Skin epidermis (tissue), 12 donors: ENCODE measurements at regions not wholly inside any gene's neighbourhood (a gene's known extent, or its start where the extent isn't known, plus 50 kb on each side); places are given as distances from the start of the nearest gene placed in this dataset.

Experiments
- H3K27ac ChIP-seq, 21 experiments: fragments of 200-600 bp; sonication (generic) in 11 of 21; one replicate each; pipeline ENCODE4 v1.5.0; 2020; ENCODE audit warnings: mild to moderate bottlenecking in 3 of 21, inconsistent platforms in 2 of 21, moderate library complexity in 2 of 21
- H3K4me3 ChIP-seq, 7 experiments: fragments of 200-600 bp; sonication (generic) in 2 of 7; one replicate each; pipeline ENCODE4 v1.5.0; 2020; ENCODE audit warnings: inconsistent platforms in 2 of 7, mild to moderate bottlenecking in 2 of 7, moderate library complexity in 1 of 7

DNA sequence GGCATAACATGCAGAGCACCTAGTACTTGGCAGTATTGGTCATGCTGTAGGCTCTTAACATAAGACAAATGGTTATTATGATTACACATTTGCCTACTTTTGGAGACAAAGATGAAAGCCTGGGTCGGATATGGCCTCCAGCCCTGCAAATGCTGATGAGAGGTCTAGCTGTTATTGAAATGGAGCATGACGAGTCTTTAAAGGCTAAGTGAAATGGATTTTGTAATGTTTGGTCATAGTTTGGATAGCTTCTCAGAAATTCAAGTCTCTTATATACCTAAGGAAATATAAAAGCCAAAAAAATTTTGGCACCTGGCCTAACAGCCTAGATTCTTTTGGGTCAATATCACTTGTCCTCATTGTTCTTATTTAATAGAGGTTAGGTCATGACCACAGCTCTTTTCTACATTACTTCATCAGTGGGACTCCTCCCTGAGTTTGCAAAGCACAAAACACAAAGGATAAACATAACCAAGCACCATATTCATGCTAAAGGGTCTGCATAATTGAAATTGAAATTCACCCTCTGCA lies 69.2 kb upstream of the WLS start:
- no peak overlapping the region for H3K27ac ChIP-seq
- no peak overlapping the region for H3K4me3 ChIP-seq

DNA sequence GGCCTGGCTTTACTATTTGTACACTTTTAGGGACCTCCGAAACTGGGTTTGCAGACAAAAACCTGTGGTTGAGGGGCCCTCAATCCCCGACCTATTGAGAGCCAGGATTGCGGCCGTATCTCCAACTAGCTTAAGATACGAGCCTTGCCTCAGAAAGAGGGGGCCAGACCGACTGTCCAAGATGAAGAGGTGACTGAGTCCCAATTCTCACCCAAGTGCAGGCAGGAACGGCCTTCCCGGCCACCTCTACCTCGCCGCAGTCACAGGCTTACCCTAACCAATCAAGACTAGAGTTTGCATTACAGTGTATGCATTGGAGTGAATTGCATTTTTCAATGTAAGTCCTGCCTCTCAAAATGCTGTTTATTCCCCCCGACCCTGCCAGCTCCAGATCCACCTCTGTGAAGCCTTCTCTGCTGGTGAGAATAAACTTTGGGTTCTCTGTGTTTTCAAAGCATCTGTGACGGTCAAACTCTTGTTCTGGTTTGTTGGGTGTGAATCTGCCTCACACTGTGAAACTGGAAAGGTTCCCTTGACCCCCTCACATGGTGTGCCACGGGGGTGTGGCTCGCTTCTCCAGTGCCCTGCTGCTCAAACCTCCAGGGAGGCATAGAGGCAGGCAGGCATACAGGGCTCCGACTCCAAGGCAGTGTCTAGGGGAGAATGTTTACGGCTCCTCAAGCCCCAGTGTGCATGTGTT lies 62.2 kb upstream of the WLS start:
- Histone ChIP-seq H3K27ac (no peak overlapping the region), H3K4me3 (no peak overlapping the region)

DNA sequence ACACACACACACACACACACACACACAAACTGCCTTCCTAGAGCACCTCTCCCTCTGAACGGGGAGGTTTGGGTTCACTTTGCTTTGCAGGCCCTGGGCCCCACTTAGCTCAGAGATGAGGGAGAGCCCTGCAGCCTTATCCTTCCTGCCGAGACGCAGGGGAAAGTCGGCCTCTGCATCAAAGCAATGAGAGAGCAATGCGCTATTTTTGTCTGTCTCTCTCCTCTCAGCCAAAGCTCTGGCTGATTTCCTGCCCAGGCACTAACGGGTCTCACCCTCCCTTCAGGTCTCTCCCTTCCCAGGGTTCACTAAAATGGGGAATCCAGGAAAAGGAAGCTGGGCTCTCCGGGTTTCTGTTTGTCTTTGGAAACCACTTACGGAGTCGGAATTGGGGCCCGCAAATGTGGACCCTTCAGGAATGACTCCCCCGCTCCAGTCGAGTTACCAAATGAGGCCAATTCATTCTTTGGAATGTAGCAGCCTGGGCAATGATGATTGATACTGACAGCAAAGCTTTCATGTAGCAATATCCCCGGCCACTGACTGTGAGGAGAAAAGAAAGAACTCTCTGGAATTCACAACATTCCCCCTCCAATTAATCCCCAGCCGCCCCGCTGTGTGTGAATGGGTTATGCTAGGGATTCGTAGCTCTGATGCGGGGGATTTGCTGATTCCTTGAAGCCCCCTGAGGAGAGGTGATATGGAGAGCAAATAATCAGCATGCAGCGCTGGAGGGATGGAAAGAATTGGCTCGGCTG lies 61.5 kb upstream of the WLS start:
- no peak overlapping the region for H3K27ac ChIP-seq

DNA sequence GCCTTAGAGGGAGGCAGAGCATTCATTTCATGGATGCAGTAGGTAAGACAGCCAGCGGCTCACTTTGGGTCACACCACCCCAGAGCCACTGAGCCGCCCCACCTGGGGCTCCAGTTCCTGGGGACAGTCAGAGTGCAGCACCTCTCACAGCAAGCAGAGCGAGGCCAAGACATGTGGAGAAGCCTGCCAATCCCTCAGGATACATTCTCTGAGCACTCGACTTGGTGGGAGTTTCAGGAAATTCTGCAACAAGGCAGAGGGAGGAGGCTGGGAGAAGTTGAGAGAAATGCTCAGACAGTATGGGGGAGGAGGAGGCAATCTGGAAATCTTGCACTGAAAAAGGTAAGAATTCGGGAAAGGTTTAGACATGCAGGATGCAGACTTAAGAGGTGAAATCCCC lies 60.8 kb upstream of the WLS start:
- Histone ChIP-seq H3K27ac (peak overlapping the region in 1 of 21 experiments; percentile 18), H3K4me3 (no peak overlapping the region)

More for the DNA sequence above, 61.5 kb upstream of the WLS start:
- H3K4me3 ChIP-seq: no peak overlapping the region

DNA sequence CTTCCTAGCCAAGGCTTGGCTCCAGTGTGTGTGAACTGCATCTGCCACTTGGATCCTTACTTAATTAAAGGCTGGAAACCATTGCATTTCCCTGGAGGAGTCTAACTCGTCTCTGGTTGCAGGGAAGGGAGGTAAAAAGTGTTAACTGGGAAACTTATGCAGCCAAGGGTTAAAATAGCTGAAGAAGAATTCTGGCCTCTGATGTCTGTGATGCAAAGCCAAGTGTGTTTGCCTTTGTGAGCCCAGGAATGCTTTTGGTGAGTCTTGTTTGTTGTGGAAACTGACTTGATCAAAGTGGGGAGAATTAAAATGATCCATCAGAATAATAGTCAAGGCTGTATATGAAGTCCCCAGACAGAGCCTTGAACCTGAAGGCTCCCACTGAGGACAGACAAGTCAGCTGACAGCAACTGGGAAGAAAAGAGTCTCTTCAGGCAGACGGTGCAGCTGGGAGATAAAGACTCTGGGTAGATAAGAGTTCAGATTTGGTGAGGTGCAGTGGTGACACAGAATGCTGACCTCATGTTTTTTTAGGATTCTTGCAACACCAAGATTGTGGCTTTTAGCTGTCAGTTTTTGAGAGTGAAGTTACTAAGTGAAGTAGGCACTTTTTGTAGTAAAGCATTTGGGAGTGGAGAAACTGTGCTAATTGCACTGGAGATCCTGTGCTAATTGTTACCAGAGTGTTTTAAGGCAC lies 59.5 kb upstream of the WLS start:
- Histone ChIP-seq H3K4me3 (no peak overlapping the region), H3K27ac (no peak overlapping the region)

DNA sequence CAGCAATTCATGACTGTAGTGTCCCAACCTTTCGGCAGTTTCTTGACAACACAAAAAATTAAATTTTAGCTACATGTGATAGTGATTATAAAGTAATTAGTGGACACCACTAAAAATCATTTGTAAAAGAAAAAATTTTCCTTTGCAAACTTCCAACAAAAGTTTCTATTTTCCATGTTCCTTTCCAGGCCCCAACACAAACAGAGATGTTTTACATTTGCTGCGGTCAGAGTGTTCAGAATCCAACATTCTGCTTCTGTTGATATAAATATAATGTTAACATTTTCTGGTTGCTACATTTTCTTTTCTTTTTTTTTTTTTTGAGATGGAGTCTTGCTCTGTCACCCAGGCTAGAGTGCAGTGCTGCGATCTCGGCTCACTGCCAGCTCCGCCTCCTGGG lies 54.9 kb upstream of the WLS start:
- no peak overlapping the region for H3K27ac ChIP-seq
- H3K4me3 ChIP-seq: no peak overlapping the region

DNA sequence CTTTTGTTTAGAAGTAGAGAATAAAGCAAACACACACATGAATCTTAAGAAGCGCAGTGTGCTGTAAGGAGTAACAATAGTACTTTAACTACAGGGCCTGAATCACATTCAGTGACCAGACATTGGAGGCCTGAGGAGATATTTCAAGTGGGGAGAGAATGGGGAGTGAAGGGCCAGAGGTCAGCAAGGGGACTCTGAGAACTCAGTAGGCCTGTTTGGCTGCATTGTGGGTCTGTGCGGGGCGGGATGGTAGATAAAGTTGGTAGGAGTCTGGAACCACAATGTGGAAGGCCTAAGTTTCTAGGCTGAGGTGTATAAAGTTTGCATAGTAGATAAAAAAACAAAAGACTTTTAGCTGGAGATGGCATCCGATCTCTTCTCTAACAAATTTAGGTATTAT lies 52.7 kb upstream of the WLS start:
- Histone ChIP-seq H3K4me3 (no peak overlapping the region), H3K27ac (no peak overlapping the region)

DNA sequence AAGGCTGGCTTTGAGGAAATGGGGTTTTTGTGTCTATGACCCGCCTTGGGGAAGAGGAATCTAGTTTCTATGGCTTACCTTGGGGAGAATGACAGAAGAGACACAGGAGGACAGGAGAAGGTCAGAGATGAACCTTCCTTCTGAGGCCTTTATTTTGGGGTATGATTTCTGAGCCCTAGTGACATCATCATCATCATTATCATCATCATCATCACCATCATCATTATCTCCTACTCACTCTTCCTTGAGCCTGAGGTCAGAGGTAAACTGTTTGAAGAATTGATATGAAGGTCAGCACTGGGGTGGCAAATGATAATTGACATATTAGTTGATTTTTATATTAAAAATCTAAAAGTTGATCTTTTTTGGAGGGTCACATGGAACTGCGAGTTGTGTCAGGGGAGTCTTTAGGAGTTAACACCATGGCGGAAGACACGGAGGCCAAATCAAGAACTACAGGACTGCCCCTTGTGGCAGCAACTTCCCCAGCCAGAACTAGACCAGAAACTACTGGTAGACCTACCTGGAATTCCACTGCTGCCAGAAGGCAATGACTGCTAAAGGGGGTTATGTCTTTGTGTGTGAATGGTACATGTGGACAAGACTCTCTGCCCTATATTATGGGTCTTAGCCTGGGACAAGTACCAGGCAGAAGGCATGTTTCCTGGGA lies 49.8 kb upstream of the WLS start:
- H3K4me3 ChIP-seq: no peak overlapping the region
- H3K27ac ChIP-seq: no peak overlapping the region
